Parathyroid adenoma (tissue), 2 donors: ENCODE measurements at regions not wholly inside any gene's neighbourhood (a gene's known extent, or its start where the extent isn't known, plus 50 kb on each side); places are given as distances from the start of the nearest gene placed in this dataset.

ENCODE experiments used
- H2AFZ ChIP-seq: fragments of 300-600 bp; sonication (generic); one replicate; pipeline ENCODE4 v1.7.0; 2017; ENCODE audit warnings: antibody characterized with exemption, mild to moderate bottlenecking
- H3K27ac ChIP-seq: fragments of 300-600 bp; sonication (generic); one replicate; pipeline ENCODE4 v1.7.0; 2017
- H3K27me3 ChIP-seq: fragments of 300-600 bp; sonication (generic); one replicate; pipeline ENCODE4 v1.7.0; 2017; ENCODE audit warnings: low read length; ENCODE audit not compliant: control insufficient read depth, insufficient read depth
- H3K36me3 ChIP-seq: fragments of 300-600 bp; sonication (generic); one replicate; pipeline ENCODE4 v1.7.0; 2017; ENCODE audit warnings: low read length; ENCODE audit not compliant: control insufficient read depth, insufficient read depth
- H3K4me1 ChIP-seq: fragments of 300-600 bp; sonication (generic); one replicate; pipeline ENCODE4 v1.7.0; 2017; ENCODE audit warnings: control low read depth
- H3K4me2 ChIP-seq: fragments of 300-600 bp; sonication (generic); one replicate; pipeline ENCODE4 v1.7.0; 2017; ENCODE audit warnings: low read length
- H3K4me3 ChIP-seq: fragments of 300-600 bp; sonication (generic); one replicate; pipeline ENCODE4 v1.7.0; 2017; ENCODE audit warnings: low read depth, low read length
- H3K79me2 ChIP-seq: fragments of 300-600 bp; sonication (generic); one replicate; pipeline ENCODE4 v1.7.0; 2017; ENCODE audit warnings: control low read depth
- H3K9ac ChIP-seq: fragments of 300-600 bp; sonication (generic); one replicate; pipeline ENCODE4 v1.7.0; 2017; ENCODE audit warnings: mild to moderate bottlenecking
- H3K9me3 ChIP-seq: fragments of 300-600 bp; sonication (generic); one replicate; pipeline ENCODE4 v1.7.0; 2017; ENCODE audit warnings: low read length; ENCODE audit not compliant: control insufficient read depth
- CTCF ChIP-seq: fragments of 300-600 bp; sonication (generic); IDR thresholded peaks from one replicate; pipeline ENCODE4 v1.7.0; 2017; ENCODE audit warnings: antibody characterized with exemption, mild to moderate bottlenecking
- donor health status: primary hyperparathyroidism.

- Histone ChIP-seq H2AFZ (no peak overlapping the region), H3K9me3 (no peaks in the 10 kb centered on the region), H3K27me3 (no peaks in the 10 kb centered on the region), H3K9ac (no peak overlapping the region), H3K4me1 (no peaks in the 10 kb centered on the region), H3K27ac (no peak overlapping the region), H3K4me3 (no peak overlapping the region), H3K79me2 (no peaks in the 10 kb centered on the region), H3K4me2 (no peak overlapping the region), H3K36me3 (no peaks in the 10 kb centered on the region)
- no peak for TF ChIP-seq CTCF
Measured at GRCh38 chr3:73784686-73785392, 160.1 kb upstream of the PDZRN3 start.

GRCh38 chr3:73783811-73784210 lies 159.1 kb upstream of the PDZRN3 start:
- Histone ChIP-seq H3K27ac (no peak overlapping the region), H3K36me3 (no peaks in the 10 kb centered on the region), H3K4me1 (no peaks in the 10 kb centered on the region), H3K27me3 (no peaks in the 10 kb centered on the region), H3K9me3 (no peaks in the 10 kb centered on the region), H3K4me2 (no peak overlapping the region), H3K4me3 (no peak overlapping the region), H3K79me2 (no peaks in the 10 kb centered on the region), H3K9ac (no peak overlapping the region), H2AFZ (no peak overlapping the region)
- no peak for TF ChIP-seq CTCF

DNA sequence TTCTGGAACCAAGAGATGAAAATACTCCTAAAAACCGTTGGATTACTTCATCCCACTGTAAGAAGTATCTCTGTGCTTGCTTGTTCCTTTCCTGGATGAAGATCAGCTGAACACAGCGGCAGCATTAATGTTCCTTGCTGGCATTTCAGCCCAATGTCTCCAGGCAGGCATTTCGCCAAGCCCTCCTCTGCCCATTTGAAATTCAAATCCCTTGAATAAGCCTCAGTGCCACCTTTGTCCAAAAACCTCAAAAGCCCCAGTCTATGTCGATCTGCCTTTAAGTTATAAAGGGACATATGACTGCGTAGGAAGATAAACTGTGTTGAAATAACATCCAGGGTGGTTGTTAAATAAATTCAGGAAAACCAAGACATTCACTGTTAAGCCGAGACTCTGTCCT lies 156.8 kb upstream of the PDZRN3 start:
- H3K27me3 ChIP-seq = no peaks in the 10 kb centered on the region
- H2AFZ ChIP-seq = no peak overlapping the region
- no peak for TF ChIP-seq CTCF
- H3K4me1 ChIP-seq = no peaks in the 10 kb centered on the region
- no peak overlapping the region for H3K27ac ChIP-seq
- H3K9ac ChIP-seq = no peak overlapping the region
- H3K9me3 ChIP-seq = no peaks in the 10 kb centered on the region
- H3K36me3 ChIP-seq = no peaks in the 10 kb centered on the region
- no peak overlapping the region for H3K4me3 ChIP-seq
- H3K79me2 ChIP-seq = no peaks in the 10 kb centered on the region
- H3K4me2 ChIP-seq = no peak overlapping the region

- Histone ChIP-seq H3K27me3 (no peaks in the 10 kb centered on the region), H3K4me1 (no peaks in the 10 kb centered on the region), H3K4me2 (no peak overlapping the region), H3K9ac (no peak overlapping the region), H3K36me3 (no peaks in the 10 kb centered on the region), H3K4me3 (no peak overlapping the region), H3K9me3 (no peaks in the 10 kb centered on the region), H3K79me2 (no peaks in the 10 kb centered on the region), H3K27ac (no peak overlapping the region), H2AFZ (no peak overlapping the region)
- TF ChIP-seq CTCF = no peak
Measured at GRCh38 chr3:73774645-73775044, 149.9 kb upstream of the PDZRN3 start.

GRCh38 chr3:73773233-73773632 lies 148.5 kb upstream of the PDZRN3 start:
- no peak overlapping the region for H3K27ac ChIP-seq
- H2AFZ ChIP-seq = no peak overlapping the region
- no peak overlapping the region for H3K9ac ChIP-seq
- no peak for TF ChIP-seq CTCF
- H3K4me2 ChIP-seq = no peak overlapping the region
- H3K79me2 ChIP-seq = no peaks in the 10 kb centered on the region
- no peaks in the 10 kb centered on the region for H3K9me3 ChIP-seq
- no peaks in the 10 kb centered on the region for H3K36me3 ChIP-seq
- H3K27me3 ChIP-seq = no peaks in the 10 kb centered on the region
- H3K4me1 ChIP-seq = no peaks in the 10 kb centered on the region
- H3K4me3 ChIP-seq = no peak overlapping the region
